Panc1 (cell line): ENCODE measurements at regions not wholly inside any gene's neighbourhood (a gene's known extent, or its start where the extent isn't known, plus 50 kb on each side); places are given as distances from the start of the nearest gene placed in this dataset.
A peak's percentile ranks its signal among the peaks of the same experiment; 100 is the strongest.

Experiments used
- ATAC-seq: fragments of 200-7000 bp; cut with Tn5 transposase; 2 replicates; pipeline ENCODE4 v1.9.1; 2020; ENCODE audit warnings: mild to moderate bottlenecking, moderate library complexity
- BruUV-seq: library from RNA; stranded (reverse); fragments of 400-500 nt; replicated peaks from 2 replicates; lab custom pipeline; 2021; lab: Mats Ljungman, UMichigan
- CTCF ChIA-PET: fragments of 300-600 bp; sonication (Branson Sonifier 250); formaldehyde crosslinking; loops from one replicate; lab custom pipeline; 2022; ENCODE audit warnings: antibody characterized with exemption; lab: Charles Lee
- POLR2A ChIA-PET: fragments of 300-600 bp; sonication (Branson Sonifier 250); formaldehyde crosslinking; loops from one replicate; lab custom pipeline; 2022; ENCODE audit warnings: antibody characterized with exemption; lab: Charles Lee
- DNase-seq: peaks from one replicate; pipeline ENCODE4 v3.0.0-alpha.2; 2010; ENCODE audit warnings: low read depth, low spot score
- H3K27ac ChIP-seq: 2 replicates; pipeline ENCODE4 v1.5.1; 2011; ENCODE audit warnings: mild to moderate bottlenecking, low read length, inconsistent platforms
- H3K27me3 ChIP-seq: fragments of 200-500 bp; sonication (Bioruptor generic); 2 replicates; pipeline ENCODE4 v1.6.0; 2014; ENCODE audit warnings: low read length, inconsistent platforms; ENCODE audit not compliant: control insufficient read depth, insufficient read depth
- H3K36me3 ChIP-seq: fragments of 200-500 bp; sonication (Bioruptor generic); 2 replicates; pipeline ENCODE4 v1.5.1; 2014; ENCODE audit warnings: inconsistent platforms, mild to moderate bottlenecking, low read length, moderate library complexity; ENCODE audit not compliant: control insufficient read depth, insufficient read depth
- H3K4me1 ChIP-seq: 2 replicates; pipeline ENCODE4 v1.5.1; 2011; ENCODE audit warnings: inconsistent platforms, mild to moderate bottlenecking, low read length, moderate library complexity; ENCODE audit not compliant: control insufficient read depth, insufficient read depth
- H3K4me3 ChIP-seq, 2 experiments: 2 replicates each; pipeline ENCODE4 v1.5.1; 2011 to 2012; ENCODE audit warnings: low read depth in 2 of 2, low read length in 2 of 2, mild to moderate bottlenecking in 2 of 2, inconsistent platforms in 1 of 2, moderate library complexity in 1 of 2
- H3K9me3 ChIP-seq: fragments of 200-500 bp; sonication (Bioruptor generic); 2 replicates; pipeline ENCODE4 v1.5.1; 2014; ENCODE audit warnings: low read depth, mild to moderate bottlenecking, inconsistent platforms, low read length, moderate library complexity; ENCODE audit not compliant: control insufficient read depth, insufficient read depth
- POLR2AphosphoS5 ChIP-seq: IDR thresholded peaks from 2 replicates; pipeline ENCODE4 v1.6.1; 2012; ENCODE audit warnings: mild to moderate bottlenecking, low read depth, low read length, moderate library complexity
- SIN3A ChIP-seq: IDR thresholded peaks from 2 replicates; pipeline ENCODE4 v1.6.1; 2012; ENCODE audit warnings: low read depth, mild to moderate bottlenecking, low read length, moderate library complexity, borderline replicate concordance; ENCODE audit not compliant: insufficient read depth
- TCF7L2 ChIP-seq: IDR thresholded peaks from 2 replicates; pipeline ENCODE4 v1.6.1; 2011; ENCODE audit warnings: mild to moderate bottlenecking, low read depth, low read length, inconsistent platforms
- in situ Hi-C: cut with HindIII; loops from 2 replicates; pipeline ENCODE4 v1.10.0; 2016; ENCODE audit warnings: low sequenced_read_pairs, low pct_unique_long_range_greater_than_20kb
- intact Hi-C: fragments of 100-400 bp; cut with micrococcal nuclease; formaldehyde crosslinking; loops from one replicate; pipeline ENCODE4 v1.10.0; 2022; ENCODE audit not compliant: unreplicated experiment
- TF ChIP-seq, protein P1 (sequence below): fragments of 450-650 bp; IDR thresholded peaks from 2 replicates; pipeline ENCODE4 v1.5.1; 2017; ENCODE audit warnings: mild to moderate bottlenecking
- TF ChIP-seq, protein P2 (sequence below), 2 experiments: IDR thresholded peaks; 2 replicates each; pipeline ENCODE4 v1.6.1; 2011 to 2012; ENCODE audit warnings: low read depth in 2 of 2, control low read depth in 1 of 2, low read length in 1 of 2, mild to moderate bottlenecking in 1 of 2, moderate library complexity in 1 of 2; ENCODE audit not compliant: insufficient read depth in 1 of 2

DNA sequence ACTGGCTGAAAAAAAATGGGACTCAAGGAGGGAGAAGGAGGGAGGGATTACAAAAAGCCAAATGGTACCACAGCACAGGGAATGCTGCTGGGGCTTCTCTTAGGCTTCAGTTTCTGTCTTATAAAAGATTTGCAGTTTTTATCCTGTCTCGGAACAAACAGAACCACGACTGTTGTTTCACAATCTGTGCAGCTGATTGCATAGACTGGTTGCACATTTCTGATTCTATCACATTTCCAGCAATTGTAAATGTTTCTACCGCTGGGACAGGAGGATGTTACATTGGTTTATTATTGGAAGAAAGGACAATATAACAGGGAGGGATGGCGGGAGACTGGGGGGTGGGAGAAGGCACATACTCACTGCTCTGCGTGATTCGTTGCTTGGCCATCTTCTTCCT lies 73.5 kb upstream of the ARID1B start:
- no peak for ATAC-seq
- TF ChIP-seq TCF7L2 (no peak), SIN3A (no peak)
- TF ChIP-seq, protein P1, sequence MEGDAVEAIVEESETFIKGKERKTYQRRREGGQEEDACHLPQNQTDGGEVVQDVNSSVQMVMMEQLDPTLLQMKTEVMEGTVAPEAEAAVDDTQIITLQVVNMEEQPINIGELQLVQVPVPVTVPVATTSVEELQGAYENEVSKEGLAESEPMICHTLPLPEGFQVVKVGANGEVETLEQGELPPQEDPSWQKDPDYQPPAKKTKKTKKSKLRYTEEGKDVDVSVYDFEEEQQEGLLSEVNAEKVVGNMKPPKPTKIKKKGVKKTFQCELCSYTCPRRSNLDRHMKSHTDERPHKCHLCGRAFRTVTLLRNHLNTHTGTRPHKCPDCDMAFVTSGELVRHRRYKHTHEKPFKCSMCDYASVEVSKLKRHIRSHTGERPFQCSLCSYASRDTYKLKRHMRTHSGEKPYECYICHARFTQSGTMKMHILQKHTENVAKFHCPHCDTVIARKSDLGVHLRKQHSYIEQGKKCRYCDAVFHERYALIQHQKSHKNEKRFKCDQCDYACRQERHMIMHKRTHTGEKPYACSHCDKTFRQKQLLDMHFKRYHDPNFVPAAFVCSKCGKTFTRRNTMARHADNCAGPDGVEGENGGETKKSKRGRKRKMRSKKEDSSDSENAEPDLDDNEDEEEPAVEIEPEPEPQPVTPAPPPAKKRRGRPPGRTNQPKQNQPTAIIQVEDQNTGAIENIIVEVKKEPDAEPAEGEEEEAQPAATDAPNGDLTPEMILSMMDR = no peak
- H3K4me3 ChIP-seq = no peak overlapping the region
- H3K4me1 ChIP-seq = no peaks in the 10 kb centered on the region
- H3K27me3 ChIP-seq = no peaks in the 10 kb centered on the region
- no peak for DNase-seq
- intact Hi-C loops = no loop called here
- H3K9me3 ChIP-seq = no peaks in the 10 kb centered on the region
- H3K36me3 ChIP-seq = no peaks in the 10 kb centered on the region
- ChIA-PET CTCF (no interaction called here), POLR2A (no interaction called here)
- 0 out of 2 replicates have a peak overlapping the region, but pooled peaks have one; percentile 8 for H3K27ac ChIP-seq
- in situ Hi-C loops = no loop called here
- BruUV-seq = no TSS peak

DNA sequence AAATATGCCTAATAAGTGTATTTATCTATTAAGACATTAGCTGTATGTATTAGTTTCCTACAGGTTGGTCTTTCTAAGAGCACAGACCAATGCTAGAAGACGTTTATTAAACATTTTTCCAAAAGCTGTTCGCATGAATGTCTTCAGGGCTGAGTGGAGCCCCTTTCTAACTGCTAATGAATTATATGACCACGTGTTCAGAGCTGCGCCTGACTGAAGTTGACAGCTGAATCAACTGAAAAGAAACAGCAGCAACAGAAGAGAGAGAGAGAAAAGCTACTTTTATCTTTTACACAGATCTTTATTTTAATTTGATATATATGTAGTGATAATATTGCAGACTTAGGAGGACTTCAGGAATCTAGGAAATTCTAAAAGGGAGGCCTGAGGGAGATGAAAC lies 75.2 kb upstream of the ARID1B start:
- no peaks in the 10 kb centered on the region for H3K4me1 ChIP-seq
- TF ChIP-seq POLR2AphosphoS5 (no peak), SIN3A (no peak), TCF7L2 (no peak)
- TF ChIP-seq, protein P2, sequence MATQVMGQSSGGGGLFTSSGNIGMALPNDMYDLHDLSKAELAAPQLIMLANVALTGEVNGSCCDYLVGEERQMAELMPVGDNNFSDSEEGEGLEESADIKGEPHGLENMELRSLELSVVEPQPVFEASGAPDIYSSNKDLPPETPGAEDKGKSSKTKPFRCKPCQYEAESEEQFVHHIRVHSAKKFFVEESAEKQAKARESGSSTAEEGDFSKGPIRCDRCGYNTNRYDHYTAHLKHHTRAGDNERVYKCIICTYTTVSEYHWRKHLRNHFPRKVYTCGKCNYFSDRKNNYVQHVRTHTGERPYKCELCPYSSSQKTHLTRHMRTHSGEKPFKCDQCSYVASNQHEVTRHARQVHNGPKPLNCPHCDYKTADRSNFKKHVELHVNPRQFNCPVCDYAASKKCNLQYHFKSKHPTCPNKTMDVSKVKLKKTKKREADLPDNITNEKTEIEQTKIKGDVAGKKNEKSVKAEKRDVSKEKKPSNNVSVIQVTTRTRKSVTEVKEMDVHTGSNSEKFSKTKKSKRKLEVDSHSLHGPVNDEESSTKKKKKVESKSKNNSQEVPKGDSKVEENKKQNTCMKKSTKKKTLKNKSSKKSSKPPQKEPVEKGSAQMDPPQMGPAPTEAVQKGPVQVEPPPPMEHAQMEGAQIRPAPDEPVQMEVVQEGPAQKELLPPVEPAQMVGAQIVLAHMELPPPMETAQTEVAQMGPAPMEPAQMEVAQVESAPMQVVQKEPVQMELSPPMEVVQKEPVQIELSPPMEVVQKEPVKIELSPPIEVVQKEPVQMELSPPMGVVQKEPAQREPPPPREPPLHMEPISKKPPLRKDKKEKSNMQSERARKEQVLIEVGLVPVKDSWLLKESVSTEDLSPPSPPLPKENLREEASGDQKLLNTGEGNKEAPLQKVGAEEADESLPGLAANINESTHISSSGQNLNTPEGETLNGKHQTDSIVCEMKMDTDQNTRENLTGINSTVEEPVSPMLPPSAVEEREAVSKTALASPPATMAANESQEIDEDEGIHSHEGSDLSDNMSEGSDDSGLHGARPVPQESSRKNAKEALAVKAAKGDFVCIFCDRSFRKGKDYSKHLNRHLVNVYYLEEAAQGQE (IDR thresholded peaks at IDR 0.05; ENCODE audit: insufficient read depth in 1 of 2, low read depth in 2 of 2, low read length in 1 of 2) = no peak
- TF ChIP-seq, protein P1 = no peak
- H3K9me3 ChIP-seq = no peaks in the 10 kb centered on the region
- in situ Hi-C loops (no loop called here), intact Hi-C loops (no loop called here)
- DNase-seq = no peak
- no peak overlapping the region for H3K4me3 ChIP-seq
- H3K36me3 ChIP-seq = no peaks in the 10 kb centered on the region
- CTCF ChIA-PET = no interaction called here
- no peak for ATAC-seq
- BruUV-seq = no TSS peak
- no peaks in the 10 kb centered on the region for H3K27me3 ChIP-seq
- POLR2A ChIA-PET = no interaction called here
- H3K27ac ChIP-seq = peak overlapping the region; percentile 11; the same call in 1 of the 2 replicates
